ENCODE measurements at regions not wholly inside any gene's neighbourhood (a gene's known extent, or its start where the extent isn't known, plus 50 kb on each side); places are given as distances from the start of the nearest gene placed in this dataset.

DNA sequence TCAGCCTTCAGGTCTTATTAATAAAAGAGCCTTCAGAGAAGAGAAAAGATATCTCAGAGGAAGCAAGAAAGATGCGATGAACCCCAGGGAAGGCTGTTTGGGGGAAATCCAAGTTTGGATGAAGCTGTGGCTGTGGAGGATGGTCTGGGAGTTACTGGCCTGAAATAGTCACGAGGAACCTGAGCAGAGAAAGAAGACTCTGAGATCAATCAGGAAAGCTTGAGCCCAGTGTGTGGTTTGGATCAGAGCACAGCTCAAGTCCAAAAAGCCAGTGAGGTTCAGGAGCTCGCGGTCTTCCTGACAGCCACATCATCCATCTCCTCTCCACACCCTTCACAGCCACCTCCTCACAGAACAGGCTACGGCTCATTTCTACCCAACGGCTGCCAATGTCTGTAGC, 87.4 kb upstream of the SERPINE2 start:
- Histone ChIP-seq H3K36me3 (ENCODE audit: insufficient read depth, low read length) (no peaks in the 10 kb centered on the region), H3K79me2 (ENCODE audit: insufficient read depth, low read depth, low read length) (no peaks in the 10 kb centered on the region), H3K4me2 (ENCODE audit: low read length) (no peak overlapping the region), H2AFZ (ENCODE audit: low read length) (no peak overlapping the region), H3K4me1 (ENCODE audit: insufficient read depth, low read length, poor library complexity, severe bottlenecking) (no peaks in the 10 kb centered on the region), H4K20me1 (ENCODE audit: insufficient read depth, low read length) (no peaks in the 10 kb centered on the region), H3K9me3 (ENCODE audit: low read length) (no peaks in the 10 kb centered on the region), H3K9me2 (ENCODE audit: insufficient read depth, low read length) (no peaks in the 10 kb centered on the region), H3K27ac (ENCODE audit: low read depth, low read length, poor library complexity, severe bottlenecking) (no peak overlapping the region), H3K4me3 (ENCODE audit: low read depth, low read length, poor library complexity, severe bottlenecking) (no peak overlapping the region)
- ChIA-PET CTCF (ENCODE audit: unreplicated experiment) (no interaction called here), POLR2A (interaction anchor here (0.5 to 1.7 kb wide), 3 partner anchors 52 to 216 kb away, joined by 3 to 5 read pairs (median 3); no protein-coding TSS in a partner anchor)
- intact Hi-C loops (cut with micrococcal nuclease; ENCODE audit: unreplicated experiment): no loop called here
- no TSS peak for BruUV-seq (replicated peaks)
- no peak for TF ChIP-seq EZH2phosphoT487 (IDR thresholded peaks at IDR 0.05; ENCODE audit: borderline replicate concordance, low read depth, low read length)
- TF ChIP-seq, protein P1, sequence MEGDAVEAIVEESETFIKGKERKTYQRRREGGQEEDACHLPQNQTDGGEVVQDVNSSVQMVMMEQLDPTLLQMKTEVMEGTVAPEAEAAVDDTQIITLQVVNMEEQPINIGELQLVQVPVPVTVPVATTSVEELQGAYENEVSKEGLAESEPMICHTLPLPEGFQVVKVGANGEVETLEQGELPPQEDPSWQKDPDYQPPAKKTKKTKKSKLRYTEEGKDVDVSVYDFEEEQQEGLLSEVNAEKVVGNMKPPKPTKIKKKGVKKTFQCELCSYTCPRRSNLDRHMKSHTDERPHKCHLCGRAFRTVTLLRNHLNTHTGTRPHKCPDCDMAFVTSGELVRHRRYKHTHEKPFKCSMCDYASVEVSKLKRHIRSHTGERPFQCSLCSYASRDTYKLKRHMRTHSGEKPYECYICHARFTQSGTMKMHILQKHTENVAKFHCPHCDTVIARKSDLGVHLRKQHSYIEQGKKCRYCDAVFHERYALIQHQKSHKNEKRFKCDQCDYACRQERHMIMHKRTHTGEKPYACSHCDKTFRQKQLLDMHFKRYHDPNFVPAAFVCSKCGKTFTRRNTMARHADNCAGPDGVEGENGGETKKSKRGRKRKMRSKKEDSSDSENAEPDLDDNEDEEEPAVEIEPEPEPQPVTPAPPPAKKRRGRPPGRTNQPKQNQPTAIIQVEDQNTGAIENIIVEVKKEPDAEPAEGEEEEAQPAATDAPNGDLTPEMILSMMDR (conservative IDR thresholded peaks at IDR 0.05; ENCODE audit: low read length): no peak
- DNase-seq (ENCODE audit: low spot score): no peak

DNA sequence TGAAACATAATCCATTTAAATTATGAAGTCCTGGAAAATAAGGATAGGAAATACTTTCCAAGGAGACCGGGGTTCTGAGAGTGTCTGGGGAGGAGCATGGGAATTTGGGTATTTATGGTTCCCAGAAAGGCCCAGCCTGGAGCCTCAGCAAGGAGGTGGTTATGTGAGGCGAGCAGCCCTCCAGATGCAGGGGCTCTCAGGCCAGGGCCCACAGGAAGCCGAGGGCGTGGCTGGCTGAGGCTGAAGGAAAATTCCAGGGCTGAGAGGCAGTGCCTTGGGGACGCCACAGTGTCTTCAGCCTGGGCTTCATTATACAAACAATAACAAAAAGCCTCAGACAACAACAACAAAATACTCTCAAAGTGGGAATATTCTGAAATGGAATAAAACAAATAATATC, 86.9 kb upstream of the SERPINE2 start:
- H2AFZ ChIP-seq (ENCODE audit: low read length): no peak overlapping the region
- TF ChIP-seq, protein P1 (conservative IDR thresholded peaks at IDR 0.05; ENCODE audit: low read length): no peak
- TF ChIP-seq EZH2phosphoT487 (IDR thresholded peaks at IDR 0.05; ENCODE audit: borderline replicate concordance, low read depth, low read length): no peak

DNA sequence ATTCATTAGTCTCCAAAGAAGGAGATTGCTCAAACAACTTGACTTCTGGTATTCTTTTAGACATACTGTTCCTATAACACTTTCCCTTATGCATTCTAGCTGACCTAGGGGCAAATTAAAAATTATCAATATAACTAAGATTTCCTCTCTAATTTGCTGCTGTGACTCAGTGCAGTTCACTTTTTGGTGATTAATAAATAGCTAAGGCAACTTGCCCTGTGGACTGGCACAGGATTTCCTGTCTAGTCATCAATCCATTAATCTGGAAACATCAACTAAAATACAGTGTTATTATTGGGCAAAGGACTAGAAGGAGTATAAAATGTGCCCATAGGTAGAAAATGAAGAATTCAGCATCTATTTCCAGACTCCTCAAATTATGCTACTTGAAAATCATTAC, 83.5 kb upstream of the SERPINE2 start:
- POLR2A ChIA-PET: no interaction called here
- no peaks in the 10 kb centered on the region for H3K4me1 ChIP-seq (ENCODE audit: insufficient read depth, low read length, poor library complexity, severe bottlenecking)
- H3K9me2 ChIP-seq (ENCODE audit: insufficient read depth, low read length): no peaks in the 10 kb centered on the region
- H3K27ac ChIP-seq (ENCODE audit: low read depth, low read length, poor library complexity, severe bottlenecking): no peak overlapping the region
- CTCF ChIA-PET (ENCODE audit: unreplicated experiment): no interaction called here
- no peaks in the 10 kb centered on the region for H4K20me1 ChIP-seq (ENCODE audit: insufficient read depth, low read length)
- no peaks in the 10 kb centered on the region for H3K79me2 ChIP-seq (ENCODE audit: insufficient read depth, low read depth, low read length)
- DNase-seq (ENCODE audit: low spot score): no peak
- H3K36me3 ChIP-seq (ENCODE audit: insufficient read depth, low read length): no peaks in the 10 kb centered on the region
- intact Hi-C loops (cut with micrococcal nuclease; ENCODE audit: unreplicated experiment): no loop called here
- H3K4me2 ChIP-seq (ENCODE audit: low read length): no peak overlapping the region
- H2AFZ ChIP-seq (ENCODE audit: low read length): no peak overlapping the region
- no TSS peak for BruUV-seq (replicated peaks)
- no peak overlapping the region for H3K4me3 ChIP-seq (ENCODE audit: low read depth, low read length, poor library complexity, severe bottlenecking)
- H3K9me3 ChIP-seq (ENCODE audit: low read length): no peaks in the 10 kb centered on the region
- TF ChIP-seq, protein P1 (conservative IDR thresholded peaks at IDR 0.05; ENCODE audit: low read length): no peak
- TF ChIP-seq EZH2phosphoT487 (IDR thresholded peaks at IDR 0.05; ENCODE audit: borderline replicate concordance, low read depth, low read length): no peak

More for the DNA sequence above, 86.9 kb upstream of the SERPINE2 start:
- Histone ChIP-seq H3K4me2 (ENCODE audit: low read length) (no peak overlapping the region), H3K36me3 (ENCODE audit: insufficient read depth, low read length) (no peaks in the 10 kb centered on the region), H3K79me2 (ENCODE audit: insufficient read depth, low read depth, low read length) (no peaks in the 10 kb centered on the region), H3K9me3 (ENCODE audit: low read length) (no peaks in the 10 kb centered on the region), H3K9me2 (ENCODE audit: insufficient read depth, low read length) (no peaks in the 10 kb centered on the region), H4K20me1 (ENCODE audit: insufficient read depth, low read length) (no peaks in the 10 kb centered on the region), H3K4me3 (ENCODE audit: low read depth, low read length, poor library complexity, severe bottlenecking) (no peak overlapping the region), H3K4me1 (ENCODE audit: insufficient read depth, low read length, poor library complexity, severe bottlenecking) (no peaks in the 10 kb centered on the region), H3K27ac (ENCODE audit: low read depth, low read length, poor library complexity, severe bottlenecking) (no peak overlapping the region)
- intact Hi-C loops (cut with micrococcal nuclease; ENCODE audit: unreplicated experiment): no loop called here
- CTCF ChIA-PET (ENCODE audit: unreplicated experiment): no interaction called here
- DNase-seq (ENCODE audit: low spot score): no peak
- POLR2A ChIA-PET: interaction anchor here (1.7 kb wide), 1 partner anchor 53 kb away, joined by 5 read pairs; no protein-coding TSS in a partner anchor
- BruUV-seq (replicated peaks): no TSS peak

Data from OCI-LY7 (cell line).